GM12891 (cell line): ENCODE measurements at regions not wholly inside any gene's neighbourhood (a gene's known extent, or its start where the extent isn't known, plus 50 kb on each side); places are given as distances from the start of the nearest gene placed in this dataset.

Experiments used
- POLR2A ChIP-seq: IDR thresholded peaks from 2 replicates; pipeline ENCODE4 v1.6.1; 2011; ENCODE audit warnings: low read depth, low read length, control low read depth
- POLR2AphosphoS5 ChIP-seq: IDR thresholded peaks from 2 replicates; pipeline ENCODE4 v1.6.1; 2011; ENCODE audit warnings: low read depth, low read length, control low read depth
- POU2F2 ChIP-seq: IDR thresholded peaks from 2 replicates; pipeline ENCODE4 v1.6.1; 2011; ENCODE audit warnings: low read depth, mild to moderate bottlenecking, control low read depth, low read length, moderate library complexity
- SPI1 ChIP-seq: IDR thresholded peaks from 2 replicates; pipeline ENCODE4 v1.6.1; 2011; ENCODE audit warnings: low read depth, low read length, control low read depth
- TAF1 ChIP-seq: IDR thresholded peaks from 2 replicates; pipeline ENCODE4 v1.6.1; 2011; ENCODE audit warnings: low read depth, low read length, control low read depth

DNA sequence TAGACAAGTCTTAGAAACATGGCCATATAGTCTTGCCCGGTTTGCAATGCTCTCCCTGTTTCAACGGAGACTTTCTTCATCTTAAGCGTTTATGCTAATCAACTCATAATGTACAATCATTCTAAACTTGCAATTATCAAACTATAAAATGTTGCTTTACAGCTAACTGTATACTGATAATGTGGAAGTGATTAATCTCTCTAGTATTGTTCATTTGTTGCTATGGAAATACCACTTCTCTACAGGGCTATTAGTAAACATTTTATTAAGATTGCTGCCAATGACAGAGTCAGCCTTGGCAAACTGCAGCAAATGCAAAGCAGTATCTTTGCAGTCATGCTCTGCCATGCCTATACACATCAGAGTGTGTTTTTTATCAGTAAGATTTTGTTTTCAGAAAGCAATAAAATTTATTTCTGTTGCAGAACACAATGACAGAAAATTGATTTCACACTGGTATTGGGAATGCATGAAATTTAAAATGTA, 1201.8 kb upstream of the CDH2 start:
- TF ChIP-seq POLR2AphosphoS5 (no peak), POLR2A (no peak), TAF1 (no peak), SPI1 (no peak), POU2F2 (no peak)
